HCT116 (cell line): ENCODE measurements at regions not wholly inside any gene's neighbourhood (a gene's known extent, or its start where the extent isn't known, plus 50 kb on each side); places are given as distances from the start of the nearest gene placed in this dataset.
"Not testable (repeated sequence)": the region's sequence is repeated elsewhere in the genome, so short reads cannot be mapped to it uniquely, and the experiment has no call there.

ENCODE experiments used
- ATAC-seq: fragments of 200-7000 bp; cut with Tn5 transposase; 2 replicates; pipeline ENCODE4 v1.9.1; 2020; ENCODE audit warnings: mild to moderate bottlenecking, moderate library complexity
- BruUV-seq: library from RNA; stranded (reverse); fragments of 400-500 nt; replicated peaks from 2 replicates; lab custom pipeline; 2021; lab: Mats Ljungman, UMichigan
- CTCF ChIA-PET: fragments of 300-600 bp; sonication (Branson Sonifier 250); formaldehyde crosslinking; loops from one replicate; lab custom pipeline; 2021; ENCODE audit warnings: antibody characterized with exemption; lab: Charles Lee
- POLR2A ChIA-PET: fragments of 300-600, 350-600 bp; sonication (Branson Sonifier 250); formaldehyde crosslinking; loops from one replicate; lab custom pipeline; 2021; ENCODE audit warnings: antibody characterized with exemption; lab: Charles Lee
- RAD21 ChIA-PET, 2 experiments: fragments of 300-600 bp; sonication (Branson Sonifier 250); formaldehyde crosslinking; loops; one replicate each; lab custom pipeline; 2023; ENCODE audit warnings: low total read pairs in 2 of 2; ENCODE audit not compliant: uncharacterized antibody in 2 of 2, unreplicated experiment in 2 of 2, low non-redundant PET in 1 of 2; lab: Charles Lee
- DNase-seq: peaks from one replicate; pipeline ENCODE4 v3.0.0-alpha.2; 2010; ENCODE audit warnings: low read depth, low spot score
- H2AFZ ChIP-seq: fragments of 200-600 bp; shearing (Covaris generic), sonication (generic); 2 replicates; pipeline ENCODE4 v1.6.1; 2017; ENCODE audit warnings: low read depth, mixed run types, mixed read lengths, antibody characterized with exemption, low read length; ENCODE audit not compliant: poor library complexity, severe bottlenecking
- H3K27ac ChIP-seq: 2 replicates; pipeline ENCODE4 v1.5.1; 2012; ENCODE audit warnings: low read depth, low read length
- H3K27me3 ChIP-seq: fragments of 200-600 bp; sonication (generic); 2 replicates; pipeline ENCODE4 v1.6.1; 2016; ENCODE audit warnings: mixed run types, low read length, mixed read lengths; ENCODE audit not compliant: insufficient read depth
- H3K36me3 ChIP-seq, 2 experiments: fragments of 200-500 bp in 1 of 2; fragments of 200-600 bp in 1 of 2; sonication (Bioruptor generic) in 1 of 2; sonication (generic) in 1 of 2; 2 replicates each; pipeline versions ENCODE4 v1.5.1 to v1.6.1; 2014 to 2016; ENCODE audit warnings: low read length in 2 of 2, inconsistent platforms in 1 of 2, mixed read lengths in 1 of 2, mixed run types in 1 of 2; ENCODE audit not compliant: insufficient read depth in 2 of 2, control insufficient read depth in 1 of 2
- H3K4me1 ChIP-seq, 2 experiments: fragments of 200-600 bp in 1 of 2; sonication (generic) in 1 of 2; 2 replicates each; pipeline versions ENCODE4 v1.5.1 to v1.6.1; 2012 to 2017; ENCODE audit warnings: low read length in 2 of 2, inconsistent platforms in 1 of 2, mild to moderate bottlenecking in 1 of 2, mixed read lengths in 1 of 2, mixed run types in 1 of 2, moderate library complexity in 1 of 2; ENCODE audit not compliant: insufficient read depth in 2 of 2, control insufficient read depth in 1 of 2
- H3K4me2 ChIP-seq: fragments of 200-600 bp; sonication (generic); 2 replicates; pipeline ENCODE4 v1.6.1; 2017; ENCODE audit warnings: mixed run types, low read length, mixed read lengths
- H3K4me3 ChIP-seq, 2 experiments: fragments of 200-600 bp in 1 of 2; sonication (generic) in 1 of 2; replicated peaks in 1 of 2; 2 replicates each; pipeline ENCODE4 v1.5.1; 2011 to 2016; ENCODE audit warnings: low read length in 2 of 2, control low read depth in 1 of 2, low read depth in 1 of 2, mild to moderate bottlenecking in 1 of 2, mixed read lengths in 1 of 2, mixed run types in 1 of 2
- H3K79me2 ChIP-seq: fragments of 200-600 bp; sonication (generic); 2 replicates; pipeline ENCODE4 v1.6.1; 2017; ENCODE audit warnings: mild to moderate bottlenecking, mixed run types, low read length, moderate library complexity, mixed read lengths; ENCODE audit not compliant: insufficient read depth
- H3K9ac ChIP-seq: fragments of 200-600 bp; sonication (generic); 2 replicates; pipeline ENCODE4 v1.6.1; 2016; ENCODE audit warnings: low read length, mixed read lengths
- H3K9me2 ChIP-seq: fragments of 200-600 bp; sonication (generic), shearing (Covaris generic); 2 replicates; pipeline ENCODE4 v1.6.1; 2017; ENCODE audit warnings: mixed run types, mild to moderate bottlenecking, moderate library complexity; ENCODE audit not compliant: insufficient read depth
- H3K9me3 ChIP-seq, 2 experiments: fragments of 200-500 bp in 1 of 2; fragments of 200-600 bp in 1 of 2; sonication (Bioruptor generic) in 1 of 2; sonication (generic) in 1 of 2; 2 replicates each; pipeline ENCODE4 v1.6.1; 2014 to 2017; ENCODE audit warnings: low read length in 2 of 2, mixed read lengths in 2 of 2, inconsistent platforms in 1 of 2, low read depth in 1 of 2, mild to moderate bottlenecking in 1 of 2, mixed run types in 1 of 2, moderate library complexity in 1 of 2; ENCODE audit not compliant: control insufficient read depth in 1 of 2, insufficient read depth in 1 of 2
- H4K20me1 ChIP-seq: fragments of 200-600 bp; sonication (generic), shearing (Covaris generic); 2 replicates; pipeline ENCODE4 v1.6.1; 2017; ENCODE audit warnings: mixed run types, mild to moderate bottlenecking, moderate library complexity; ENCODE audit not compliant: insufficient read depth
- RAD21 ChIP-seq: IDR thresholded peaks from 2 replicates; pipeline ENCODE4 v1.6.1; 2012; ENCODE audit warnings: low read depth, mild to moderate bottlenecking
- REST ChIP-seq: IDR thresholded peaks from 2 replicates; pipeline ENCODE4 v1.6.1; 2012; ENCODE audit warnings: low read depth
- intact Hi-C: fragments of 100-400 bp; cut with micrococcal nuclease; formaldehyde crosslinking; loops from 2 replicates; pipeline ENCODE4 v1.10.0; 2022

GRCh38 chr3:63719796-63720445, 67.4 kb downstream of the SNTN start:
- Histone ChIP-seq H3K4me2 (no peak overlapping the region), H3K79me2 (no peaks in the 10 kb centered on the region), H3K4me3 (no peak overlapping the region), H4K20me1 (no peaks in the 10 kb centered on the region), H2AFZ (no peak overlapping the region), H3K9ac (no peak overlapping the region), H3K27me3 (no peaks in the 10 kb centered on the region), H3K9me3 (no peaks in the 10 kb centered on the region), H3K4me1 (peaks cover 0 to 4% of the 10 kb centered on the region in 2 experiments; a peak in 2 of 4 replicates), H3K36me3 (no peaks in the 10 kb centered on the region), H3K9me2 (no peaks in the 10 kb centered on the region), H3K27ac (no peak overlapping the region)
- intact Hi-C loops: no loop called here
- BruUV-seq: no TSS peak
- RAD21 ChIA-PET: no interaction called here
- DNase-seq (no peak), ATAC-seq (no peak)
- CTCF ChIA-PET: no interaction called here
- TF ChIP-seq RAD21: no peak
- TF ChIP-seq REST: no peak
- POLR2A ChIA-PET: no interaction called here

- CTCF ChIA-PET, POLR2A ChIA-PET, H3K9me2 ChIP-seq, H4K20me1 ChIP-seq, DNase-seq, H3K36me3 ChIP-seq, intact Hi-C loops, RAD21 ChIA-PET, H3K27me3 ChIP-seq, H3K4me2 ChIP-seq, H2AFZ ChIP-seq, ATAC-seq, H3K27ac ChIP-seq, H3K9ac ChIP-seq, H3K4me3 ChIP-seq, BruUV-seq, H3K9me3 ChIP-seq, H3K4me1 ChIP-seq, H3K79me2 ChIP-seq: not testable (repeated sequence)
Measured at GRCh38 chr3:63720951-63721350, 68.5 kb downstream of the SNTN start.
